ENCODE measurements at regions not wholly inside any gene's neighbourhood (a gene's known extent, or its start where the extent isn't known, plus 50 kb on each side); places are given as distances from the start of the nearest gene placed in this dataset.

GRCh38 chr14:22304326-22304725 lies 284.7 kb downstream of the DAD1 start:
- TF ChIP-seq POLR2AphosphoS5 (IDR thresholded peaks at IDR 0.05; ENCODE audit: low read depth, low read length) (no peak), REST (IDR thresholded peaks at IDR 0.05; ENCODE audit: insufficient read depth in 1 of 2, low read depth in 2 of 2, low read length in 2 of 2) (no peak), TAF1 (IDR thresholded peaks at IDR 0.05; ENCODE audit: borderline replicate concordance, insufficient read depth, low read length) (no peak), SIN3A (IDR thresholded peaks at IDR 0.05; ENCODE audit: borderline replicate concordance, insufficient read depth, low read length) (no peak), FOXP2 (optimal IDR thresholded peaks at IDR 0.05; ENCODE audit: borderline replicate concordance, extremely low read depth, extremely low read length, insufficient read depth) (no peak)

Data from PFSK-1 (cell line).